ENCODE measurements at regions not wholly inside any gene's neighbourhood (a gene's known extent, or its start where the extent isn't known, plus 50 kb on each side); places are given as distances from the start of the nearest gene placed in this dataset.

- no peaks in the 10 kb centered on the region for H3K79me2 ChIP-seq (ENCODE audit: control insufficient read depth, insufficient read depth, low read length, poor library complexity)
- H3K18ac ChIP-seq (ENCODE audit: low read length): no peak overlapping the region
- H3K27me3 ChIP-seq (ENCODE audit: insufficient read depth, low read length): no peaks in the 10 kb centered on the region
- no peak overlapping the region for H4K12ac ChIP-seq (ENCODE audit: low read depth, low read length)
- H3K4me1 ChIP-seq (ENCODE audit: control insufficient read depth in 1 of 2, insufficient read depth in 2 of 2, low read length in 2 of 2): no peaks in the 10 kb centered on the region
- H3K4ac ChIP-seq (ENCODE audit: low read depth, low read length): no peak overlapping the region
- no peaks in the 10 kb centered on the region for H3K9me3 ChIP-seq (ENCODE audit: insufficient read depth, low read depth, low read length)
- no peaks in the 10 kb centered on the region for H3K79me1 ChIP-seq (ENCODE audit: low read length)
- no peak overlapping the region for H2BK120ac ChIP-seq (ENCODE audit: insufficient read depth, low read length, poor library complexity)
- DNase-seq: no peak
- H2BK5ac ChIP-seq (ENCODE audit: low read depth, low read length, poor library complexity): no peak overlapping the region
- no CpG with 5 or more reads among the region's 2 CpGs for WGBS (ENCODE audit: extremely low coverage, insufficient coverage, insufficient read length)
- no peak overlapping the region for H3K4me3 ChIP-seq (ENCODE audit: low read depth, low read length)
- H3K14ac ChIP-seq (ENCODE audit: low read length): no peak overlapping the region
- H3K9ac ChIP-seq (ENCODE audit: low read length): no peak overlapping the region
- no peak overlapping the region for H2AFZ ChIP-seq (ENCODE audit: insufficient read depth, low read length, poor library complexity)
- H3K4me2 ChIP-seq (ENCODE audit: low read length): no peak overlapping the region
- H3K36me3 ChIP-seq (ENCODE audit: control insufficient read depth in 1 of 2, insufficient read depth in 2 of 2, low read length in 2 of 2): no peaks in the 10 kb centered on the region
- H2BK12ac ChIP-seq (ENCODE audit: low read length): no peak overlapping the region
- no peak overlapping the region for H3K23ac ChIP-seq (ENCODE audit: low read length)
- H2AK5ac ChIP-seq (ENCODE audit: low read length): no peak overlapping the region
- no peak overlapping the region for H4K91ac ChIP-seq (ENCODE audit: low read depth, low read length)
- no peak overlapping the region for H4K8ac ChIP-seq (ENCODE audit: low read depth, low read length)
- no peak overlapping the region for H3K27ac ChIP-seq (ENCODE audit: low read depth, low read length)
These were observed 52.5 kb upstream of the ATP2C1 start for GRCh38 chr3:130841357-130841756.

- Histone ChIP-seq H2BK120ac (ENCODE audit: insufficient read depth, low read length, poor library complexity) (no peak overlapping the region), H3K27ac (ENCODE audit: low read depth, low read length) (no peak overlapping the region), H3K14ac (ENCODE audit: low read length) (no peak overlapping the region), H3K4me1 (ENCODE audit: control insufficient read depth in 1 of 2, insufficient read depth in 2 of 2, low read length in 2 of 2) (no peaks in the 10 kb centered on the region), H3K18ac (ENCODE audit: low read length) (no peak overlapping the region), H3K4me3 (ENCODE audit: low read depth, low read length) (no peak overlapping the region), H2AFZ (ENCODE audit: insufficient read depth, low read length, poor library complexity) (no peak overlapping the region), H2BK5ac (ENCODE audit: low read depth, low read length, poor library complexity) (no peak overlapping the region), H3K79me1 (ENCODE audit: low read length) (no peaks in the 10 kb centered on the region), H2BK12ac (ENCODE audit: low read length) (no peak overlapping the region), H3K27me3 (ENCODE audit: insufficient read depth, low read length) (no peaks in the 10 kb centered on the region), H4K91ac (ENCODE audit: low read depth, low read length) (no peak overlapping the region), H3K36me3 (ENCODE audit: control insufficient read depth in 1 of 2, insufficient read depth in 2 of 2, low read length in 2 of 2) (no peaks in the 10 kb centered on the region), H4K8ac (ENCODE audit: low read depth, low read length) (no peak overlapping the region), H3K9ac (ENCODE audit: low read length) (no peak overlapping the region), H3K4ac (ENCODE audit: low read depth, low read length) (no peak overlapping the region), H3K4me2 (ENCODE audit: low read length) (no peak overlapping the region), H3K9me3 (ENCODE audit: insufficient read depth, low read depth, low read length) (no peaks in the 10 kb centered on the region), H2AK5ac (ENCODE audit: low read length) (no peak overlapping the region), H3K23ac (ENCODE audit: low read length) (no peak overlapping the region), H4K12ac (ENCODE audit: low read depth, low read length) (no peak overlapping the region), H3K79me2 (ENCODE audit: control insufficient read depth, insufficient read depth, low read length, poor library complexity) (no peaks in the 10 kb centered on the region)
- no peak for DNase-seq
- WGBS (ENCODE audit: extremely low coverage, insufficient coverage, insufficient read length): no CpG with 5 or more reads among the region's 1 CpG
These were observed 50.4 kb upstream of the ATP2C1 start for GRCh38 chr3:130843441-130843840.

All from trophoblast cell (in vitro differentiated cells and primary cell).